GM19452 (cell line): ENCODE measurements at regions not wholly inside any gene's neighbourhood (a gene's known extent, or its start where the extent isn't known, plus 50 kb on each side); places are given as distances from the start of the nearest gene placed in this dataset.
A peak's percentile ranks its signal among the peaks of the same experiment; 100 is the strongest.
"Not testable (repeated sequence)": the region's sequence is repeated elsewhere in the genome, so short reads cannot be mapped to it uniquely, and the experiment has no call there.

ENCODE experiments used
- ATAC-seq: cut with Tn5 transposase; IDR thresholded peaks from one replicate; pipeline ENCODE4 v1.9.1; 2021; ENCODE audit not compliant: unreplicated experiment

- ATAC-seq, result no peak
These were observed 375.0 kb upstream of the CCNH start for GRCh38 chr5:87787625-87788256.

GRCh38 chr5:87787086-87787485, 374.4 kb upstream of the CCNH start:
- no peak for ATAC-seq

DNA sequence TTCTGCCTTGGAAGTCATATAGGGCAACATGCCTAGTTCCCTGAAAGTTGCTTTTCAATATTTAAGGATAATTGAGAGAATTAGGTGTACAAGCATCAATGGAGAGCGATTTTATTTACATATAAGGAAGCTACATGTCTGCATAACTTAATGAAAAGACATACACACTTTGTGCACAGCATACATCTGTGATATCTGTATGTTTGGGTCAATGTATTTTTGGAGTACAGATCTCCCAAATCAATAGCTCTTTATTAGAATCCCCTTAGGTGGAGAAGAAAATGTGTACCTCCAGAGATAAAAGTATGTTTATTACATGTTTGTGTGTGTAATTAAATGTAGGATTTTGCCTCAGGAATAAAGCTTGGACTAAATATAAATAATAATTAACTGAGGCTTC, 373.7 kb upstream of the CCNH start:
- no peak for ATAC-seq

DNA sequence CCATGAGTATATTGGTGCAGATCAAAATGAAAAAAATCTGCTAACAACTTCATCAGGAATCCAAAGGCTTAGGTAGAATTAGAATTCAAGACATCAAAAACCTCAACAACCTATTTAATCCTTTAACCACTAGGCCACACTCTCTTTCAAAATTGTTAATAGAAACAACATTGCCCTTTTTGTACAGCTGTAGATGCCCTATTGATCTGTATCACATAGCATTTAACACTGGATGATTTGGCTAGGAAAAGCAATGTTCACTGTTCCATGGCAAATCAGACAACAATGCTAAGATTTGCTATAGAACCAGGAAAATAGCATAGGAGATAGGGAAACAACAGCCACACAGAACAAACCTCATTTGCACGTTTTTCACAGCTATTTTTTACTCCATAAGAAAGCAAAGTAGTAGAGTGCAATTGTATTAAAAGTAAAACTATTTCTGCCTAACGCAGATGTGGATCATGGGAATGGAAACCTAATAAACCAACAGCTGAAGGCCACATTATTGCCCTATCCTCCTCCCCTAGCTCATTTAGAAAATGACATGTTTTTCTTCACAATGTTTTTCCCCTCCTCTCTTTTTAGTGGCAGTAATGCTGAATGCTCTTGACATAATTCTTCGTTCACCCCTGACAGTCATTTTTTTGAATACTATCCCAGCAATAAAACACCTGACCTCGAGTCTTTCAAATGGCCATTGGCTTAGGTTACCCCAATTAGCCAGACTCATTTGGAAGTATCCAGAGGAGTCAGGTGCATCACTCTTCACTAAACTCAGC, 373.0 kb upstream of the CCNH start:
- no peak for ATAC-seq

DNA sequence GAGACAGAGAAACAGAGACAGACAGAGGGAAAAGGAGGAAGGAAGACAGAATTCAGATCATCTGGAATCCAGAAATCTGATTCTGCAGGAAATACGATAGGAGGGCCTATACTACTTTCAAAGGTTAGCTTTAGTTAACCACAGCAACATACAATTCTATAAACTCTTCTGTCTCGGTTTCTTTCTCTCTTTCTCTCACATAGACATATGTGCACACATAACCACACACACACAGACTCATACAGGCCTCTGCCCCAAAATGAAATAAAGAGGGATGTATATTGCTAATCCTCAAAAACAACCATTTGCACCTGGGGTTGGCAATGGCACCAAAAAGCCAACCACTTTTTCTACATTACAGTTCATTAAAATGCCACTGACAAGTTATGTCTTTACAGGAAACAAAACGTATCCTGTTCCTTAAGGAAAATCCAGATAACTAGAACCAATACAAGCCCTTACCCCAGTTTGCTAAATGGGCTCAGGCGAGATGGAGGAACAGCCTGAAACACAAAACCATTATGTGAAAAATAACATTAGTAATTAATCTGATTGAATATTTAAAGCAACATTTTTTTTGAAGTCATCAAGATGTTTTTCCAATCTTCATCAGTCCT, 372.3 kb upstream of the CCNH start:
- ATAC-seq, result no peak

- no peak for ATAC-seq
These were observed 371.6 kb upstream of the CCNH start for GRCh38 chr5:87784311-87784710.

GRCh38 chr5:87782916-87783315, 370.2 kb upstream of the CCNH start:
- ATAC-seq, result no peak

GRCh38 chr5:87781976-87782375, 369.2 kb upstream of the CCNH start:
- no peak for ATAC-seq

DNA sequence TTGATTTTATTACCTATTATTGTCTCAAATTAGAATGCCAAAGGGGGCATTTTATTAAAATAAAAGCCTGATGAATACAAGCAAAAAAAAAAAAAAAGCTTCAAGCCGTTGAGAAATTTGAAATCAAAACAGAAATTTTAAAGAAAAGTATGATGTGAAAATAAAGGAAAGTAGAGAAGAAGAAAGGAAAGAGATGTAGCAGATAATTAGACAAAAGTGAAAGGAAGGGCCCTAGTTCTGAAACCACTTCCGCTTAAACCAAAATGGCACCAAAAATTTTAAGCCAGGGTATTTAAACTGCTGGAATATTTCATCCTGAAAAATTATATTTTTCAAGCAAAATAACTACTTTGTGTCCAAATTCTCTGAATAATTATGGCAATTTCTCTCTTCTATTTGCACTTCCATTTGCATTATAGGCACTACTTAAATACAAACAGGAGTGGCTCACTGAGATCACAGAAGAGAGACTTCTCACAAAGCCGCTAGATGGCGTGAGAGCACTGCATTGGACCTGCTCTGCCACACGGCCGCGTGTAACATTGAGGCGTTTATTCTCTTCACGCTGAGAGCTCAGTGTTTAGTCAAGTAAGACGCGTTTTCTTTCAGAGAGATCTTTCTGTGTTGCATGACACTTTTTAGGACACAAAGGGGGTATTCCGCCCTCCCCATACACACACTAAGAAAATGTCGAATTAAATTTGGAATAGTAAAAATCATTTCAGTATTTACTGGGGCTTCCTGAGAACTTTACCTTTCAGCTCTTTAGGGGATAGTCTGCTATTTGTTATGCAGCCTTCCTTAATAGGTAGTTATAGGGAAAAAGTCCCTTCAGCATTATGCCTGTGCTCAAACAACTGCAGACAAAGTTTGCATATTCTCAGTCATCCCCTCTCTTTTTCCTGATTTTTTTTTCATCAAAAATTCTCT, 368.4 kb upstream of the CCNH start:
- ATAC-seq, result peak; percentile 100

GRCh38 chr5:87778876-87779275, 366.1 kb upstream of the CCNH start:
- no peak for ATAC-seq

DNA sequence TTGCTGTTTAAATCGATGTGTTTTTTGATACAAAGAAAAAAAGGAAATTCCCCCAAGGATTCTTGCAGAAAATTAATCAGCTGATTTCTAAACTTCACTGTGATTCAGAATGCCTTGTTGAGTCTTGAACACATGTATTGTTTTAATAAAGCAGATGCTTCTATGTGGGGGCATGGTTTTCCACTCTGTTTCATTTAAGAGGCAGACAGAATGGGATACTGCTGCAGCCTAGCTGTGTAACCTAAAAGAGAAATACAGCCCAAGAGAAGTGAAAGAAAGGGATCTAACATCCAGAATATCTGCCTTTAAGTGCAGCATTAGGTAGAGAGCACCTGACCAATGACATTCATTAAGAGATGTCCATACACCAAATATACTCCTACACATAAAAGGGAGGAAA, 365.1 kb upstream of the CCNH start:
- ATAC-seq, result no peak

DNA sequence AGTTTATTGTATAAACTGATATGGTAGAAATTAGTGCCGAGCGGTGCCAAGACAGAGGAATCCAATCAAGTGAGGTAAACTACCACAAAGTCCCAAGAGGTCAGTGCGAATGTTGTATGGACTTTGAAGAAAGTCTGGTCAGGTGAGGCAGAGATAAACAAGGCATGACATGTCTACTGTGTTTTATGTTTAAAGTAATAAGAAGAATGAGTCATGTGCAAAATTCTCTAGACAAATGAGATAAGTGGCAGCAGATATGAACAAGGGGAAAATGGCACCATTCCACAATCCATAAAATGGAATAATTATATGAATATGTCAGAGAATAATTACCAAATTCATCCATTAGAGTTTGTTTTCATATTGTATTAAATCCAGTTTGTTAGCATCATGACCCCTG, 364.1 kb upstream of the CCNH start:
- no peak for ATAC-seq

DNA sequence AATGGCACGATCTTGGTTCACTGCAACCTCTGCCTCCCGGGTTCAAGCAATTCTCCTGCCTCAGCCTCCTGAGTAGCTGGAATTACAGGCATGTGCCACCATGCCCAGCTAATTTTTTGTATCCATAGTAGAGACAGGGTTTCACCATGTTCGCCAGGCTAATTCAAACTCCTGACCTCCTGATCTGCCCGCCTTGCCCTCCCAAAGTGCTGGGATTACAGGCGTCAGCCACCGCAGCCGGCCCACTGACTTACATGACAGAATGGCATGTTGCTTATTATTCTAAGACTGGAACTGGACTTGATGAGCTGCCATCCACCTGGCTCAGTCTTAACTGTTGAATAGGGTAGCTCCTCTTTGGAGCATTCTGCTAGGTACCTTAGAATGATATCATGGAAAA, 363.6 kb upstream of the CCNH start:
- ATAC-seq, result not testable (repeated sequence)

DNA sequence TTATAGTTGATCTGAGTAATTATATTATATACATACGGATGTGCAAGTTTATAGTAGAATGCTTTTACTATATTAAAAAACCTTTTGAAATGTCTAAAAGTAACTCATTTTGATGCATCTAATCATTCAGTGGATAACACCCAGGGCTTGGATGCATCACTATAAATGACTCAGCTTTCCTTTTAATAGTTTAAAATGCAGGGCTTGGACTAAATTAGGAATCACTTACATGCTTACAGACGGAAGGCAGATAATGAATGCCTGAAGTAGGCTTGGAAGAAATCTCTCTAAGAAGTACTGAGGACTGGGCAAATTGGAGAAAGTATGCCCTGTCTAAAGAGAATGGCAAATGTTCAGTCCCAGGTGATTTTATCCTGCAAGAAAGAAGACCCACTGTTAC, 362.5 kb upstream of the CCNH start:
- no peak for ATAC-seq

- no peak for ATAC-seq
These were observed 362.1 kb upstream of the CCNH start for GRCh38 chr5:87774804-87775203.

- no peak for ATAC-seq
These were observed 357.9 kb upstream of the CCNH start for GRCh38 chr5:87770601-87771121.

GRCh38 chr5:87770016-87770570, 357.4 kb upstream of the CCNH start:
- no peak for ATAC-seq

GRCh38 chr5:87769157-87769556, 356.4 kb upstream of the CCNH start:
- ATAC-seq, result no peak

- no peak for ATAC-seq
These were observed 355.5 kb upstream of the CCNH start for GRCh38 chr5:87768190-87768589.

GRCh38 chr5:87765009-87765408, 352.3 kb upstream of the CCNH start:
- no peak for ATAC-seq

DNA sequence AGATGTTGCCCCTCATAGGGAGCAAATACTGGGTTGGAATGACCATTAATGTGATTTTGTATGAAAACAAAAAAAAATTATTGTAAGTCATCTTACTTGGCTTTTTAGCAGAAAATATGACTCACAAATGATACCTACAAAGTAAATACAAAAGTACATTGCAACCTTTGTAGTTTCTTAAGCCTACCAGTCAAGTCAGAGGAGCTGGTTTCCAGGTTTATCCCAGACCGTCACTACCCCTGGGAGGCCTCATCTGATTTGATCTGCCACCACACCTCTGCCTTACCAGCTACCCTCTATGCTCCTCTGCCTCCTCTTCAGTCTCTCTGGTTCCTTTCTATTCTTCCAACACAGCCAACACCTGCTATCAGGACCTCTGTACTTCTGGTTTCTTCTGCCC, 349.9 kb upstream of the CCNH start:
- ATAC-seq, result no peak
